SK-N-SH treated with all-trans-retinoic acid at 6 μM for 48 hours (cell line): ENCODE measurements at regions not wholly inside any gene's neighbourhood (a gene's known extent, or its start where the extent isn't known, plus 50 kb on each side); places are given as distances from the start of the nearest gene placed in this dataset.

Source experiments
- BACH2 ChIP-seq: fragments of 250-450 bp; sonication (Bioruptor Pico); IDR thresholded peaks from 2 replicates; pipeline ENCODE4 v1.9.0; 2021; ENCODE audit warnings: mild to moderate bottlenecking, borderline replicate concordance
- TOX ChIP-seq: fragments of 250-450 bp; sonication (Bioruptor Pico); IDR thresholded peaks from 2 replicates; pipeline ENCODE4 v1.8.0; 2021; ENCODE audit warnings: mild to moderate bottlenecking, moderate library complexity, borderline replicate concordance
- TF ChIP-seq, protein P1 (sequence below): fragments of 250-450 bp; sonication (Bioruptor Pico); IDR thresholded peaks from 2 replicates; pipeline ENCODE4 v1.5.1; 2020; ENCODE audit warnings: low read depth, mild to moderate bottlenecking, moderate library complexity

DNA sequence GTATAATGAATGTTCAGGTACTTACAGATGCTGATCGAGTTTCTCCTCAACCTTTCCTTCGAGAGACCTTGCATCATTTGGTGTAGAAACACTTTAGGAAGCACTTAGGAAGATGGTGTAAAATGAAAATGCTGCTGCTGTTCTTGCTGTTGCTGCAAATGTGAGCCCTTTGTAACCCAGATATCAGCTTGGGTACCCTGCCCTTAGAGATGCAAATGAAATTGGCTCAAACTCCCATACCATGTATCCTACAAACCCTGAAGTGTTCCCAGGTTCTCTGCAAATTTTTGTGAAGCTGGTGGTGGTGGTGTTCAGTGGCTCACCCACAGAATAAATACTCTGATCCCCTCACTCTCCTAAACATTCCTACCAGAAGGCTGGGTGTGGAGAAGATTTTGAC is 130.8 kb downstream of the SLC25A47 start:
- TF ChIP-seq BACH2 (CRISPR knock-in tag) (no peak), TOX (CRISPR knock-in tag) (no peak)
- TF ChIP-seq, protein P1, sequence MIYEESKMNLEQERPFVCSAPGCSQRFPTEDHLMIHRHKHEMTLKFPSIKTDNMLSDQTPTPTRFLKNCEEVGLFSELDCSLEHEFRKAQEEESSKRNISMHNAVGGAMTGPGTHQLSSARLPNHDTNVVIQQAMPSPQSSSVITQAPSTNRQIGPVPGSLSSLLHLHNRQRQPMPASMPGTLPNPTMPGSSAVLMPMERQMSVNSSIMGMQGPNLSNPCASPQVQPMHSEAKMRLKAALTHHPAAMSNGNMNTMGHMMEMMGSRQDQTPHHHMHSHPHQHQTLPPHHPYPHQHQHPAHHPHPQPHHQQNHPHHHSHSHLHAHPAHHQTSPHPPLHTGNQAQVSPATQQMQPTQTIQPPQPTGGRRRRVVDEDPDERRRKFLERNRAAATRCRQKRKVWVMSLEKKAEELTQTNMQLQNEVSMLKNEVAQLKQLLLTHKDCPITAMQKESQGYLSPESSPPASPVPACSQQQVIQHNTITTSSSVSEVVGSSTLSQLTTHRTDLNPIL, result no peak
